DMS53 treated with DMSO at 0.1 percent for 48 hours (cell line): ENCODE measurements at regions not wholly inside any gene's neighbourhood (a gene's known extent, or its start where the extent isn't known, plus 50 kb on each side); places are given as distances from the start of the nearest gene placed in this dataset.

Source experiments
- DNase-seq: peaks from one replicate; lab custom pipeline; 2025; ENCODE audit not compliant: unreplicated experiment; lab: John Stamatoyannopoulos, UW

DNA sequence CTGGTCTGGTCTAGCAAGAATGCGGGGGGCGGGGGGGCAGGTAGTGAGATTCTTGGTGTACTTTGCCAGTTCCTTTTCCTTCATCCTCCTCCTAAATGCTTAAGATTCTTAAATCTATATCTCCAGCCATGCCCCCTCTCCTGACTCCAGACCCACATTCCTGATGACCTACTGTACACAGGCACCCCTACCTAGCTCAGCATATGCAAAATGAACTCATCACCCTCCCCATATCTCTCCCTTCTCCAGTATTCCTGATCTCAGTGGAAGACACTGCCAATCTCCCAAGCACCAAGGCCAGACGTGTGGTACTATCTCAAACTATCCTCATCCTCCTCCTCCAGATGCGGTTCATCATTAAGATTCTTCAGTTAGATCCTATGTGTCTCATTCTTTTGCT, 215.8 kb downstream of the SPTSSA start:
- DNase-seq = no peak

DNA sequence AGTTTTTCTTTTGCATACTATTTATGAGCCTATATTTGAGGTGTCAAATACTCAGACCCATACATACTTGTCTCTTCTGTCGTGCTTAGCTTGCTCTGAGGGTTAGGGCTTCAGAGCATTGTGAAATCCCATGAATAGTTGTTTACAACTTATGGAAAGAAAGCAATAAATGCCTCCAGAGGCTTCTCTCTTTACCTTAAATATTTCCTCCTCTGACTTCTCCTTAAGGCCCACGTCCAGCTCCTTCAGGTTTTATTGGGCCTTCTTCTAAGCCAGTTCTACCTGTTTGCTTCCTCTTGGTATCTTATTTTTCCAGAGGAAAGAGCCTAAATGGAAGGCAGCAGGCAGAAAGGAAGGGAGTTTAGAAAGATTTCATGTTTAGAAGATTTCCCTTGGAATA, 218.6 kb downstream of the SPTSSA start:
- DNase-seq = no peak

DNA sequence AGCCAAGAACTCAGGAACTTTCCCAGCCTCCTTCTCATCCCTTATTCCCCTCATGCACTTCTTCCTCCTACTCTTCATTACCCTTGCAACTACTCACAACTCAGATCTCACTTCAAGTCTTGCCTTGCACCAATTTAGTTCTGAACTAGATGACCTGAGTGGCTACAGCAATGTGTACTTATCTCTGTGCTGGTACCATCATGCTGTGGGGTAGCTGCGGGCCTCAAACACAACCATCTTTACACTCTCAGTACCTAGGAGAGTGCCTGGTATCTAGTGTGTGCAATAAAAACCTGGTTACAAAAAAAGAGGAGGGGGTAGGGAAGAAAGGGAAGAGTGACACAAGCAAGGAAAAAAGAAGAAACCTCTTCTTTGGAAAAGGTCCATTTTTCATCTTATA, 219.0 kb downstream of the SPTSSA start:
- no peak for DNase-seq

DNA sequence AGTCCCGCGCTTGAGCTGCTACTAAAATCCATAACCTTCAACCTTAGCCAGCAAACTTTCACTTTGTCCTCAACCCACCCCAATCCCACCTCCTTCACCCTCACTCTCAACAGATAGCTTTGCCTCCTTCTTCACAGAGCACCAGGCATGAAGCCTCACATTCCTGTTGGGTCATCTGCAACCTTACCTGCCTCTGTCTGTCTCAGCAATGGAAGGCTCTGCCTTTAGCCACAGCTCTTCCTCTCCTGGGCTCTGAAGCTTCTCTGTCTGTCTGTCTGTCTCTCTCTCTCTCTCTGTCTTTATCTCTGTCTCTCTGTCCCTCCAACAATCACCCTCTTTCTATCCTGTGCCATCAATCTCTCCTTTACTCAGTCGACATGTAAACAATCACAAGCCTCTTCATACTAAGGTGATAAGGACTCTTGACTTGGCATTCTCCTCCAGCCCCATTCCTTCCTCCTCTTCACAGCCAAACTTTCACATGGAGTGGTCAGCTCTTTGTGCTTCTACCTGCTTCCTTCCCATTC, 220.8 kb downstream of the SPTSSA start:
- no peak for DNase-seq

DNA sequence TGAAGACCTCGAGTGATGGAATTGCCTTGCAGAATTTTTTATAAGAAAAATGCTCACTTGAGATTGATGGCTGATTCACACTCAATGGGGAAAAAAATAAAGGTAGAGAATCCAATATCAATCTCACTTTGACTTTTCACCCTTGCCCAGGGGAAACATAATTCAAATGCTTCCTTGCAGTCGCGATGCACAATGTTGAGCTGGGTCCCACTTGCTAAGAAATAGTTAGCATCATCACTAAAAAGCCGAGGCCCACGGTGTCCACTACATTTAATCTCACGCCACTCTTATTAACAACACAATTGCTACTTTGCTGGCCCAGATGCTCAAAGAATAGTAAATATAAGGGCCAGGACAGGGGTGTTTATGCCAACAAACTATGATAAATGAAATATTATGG, 223.4 kb downstream of the SPTSSA start:
- DNase-seq = no peak

DNA sequence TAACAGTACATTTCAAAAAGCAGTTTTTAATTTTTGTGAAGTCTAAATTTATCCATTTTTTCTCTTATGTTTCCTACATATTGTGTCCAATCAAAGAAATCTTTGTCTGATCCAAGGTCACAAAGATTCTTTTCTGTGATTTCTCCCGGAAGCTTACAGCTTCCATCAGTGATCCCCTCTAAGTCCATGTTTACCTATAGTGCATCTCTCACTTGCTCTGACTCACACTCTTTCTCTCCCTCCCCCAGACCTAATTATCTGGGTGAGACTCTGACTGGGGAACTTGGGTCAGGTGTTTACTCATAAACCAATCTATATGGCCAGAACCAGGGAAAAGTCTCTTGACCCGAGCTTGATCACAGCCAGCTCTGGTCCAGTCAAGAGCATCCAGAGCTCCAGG, 224.4 kb downstream of the SPTSSA start:
- DNase-seq = no peak

DNA sequence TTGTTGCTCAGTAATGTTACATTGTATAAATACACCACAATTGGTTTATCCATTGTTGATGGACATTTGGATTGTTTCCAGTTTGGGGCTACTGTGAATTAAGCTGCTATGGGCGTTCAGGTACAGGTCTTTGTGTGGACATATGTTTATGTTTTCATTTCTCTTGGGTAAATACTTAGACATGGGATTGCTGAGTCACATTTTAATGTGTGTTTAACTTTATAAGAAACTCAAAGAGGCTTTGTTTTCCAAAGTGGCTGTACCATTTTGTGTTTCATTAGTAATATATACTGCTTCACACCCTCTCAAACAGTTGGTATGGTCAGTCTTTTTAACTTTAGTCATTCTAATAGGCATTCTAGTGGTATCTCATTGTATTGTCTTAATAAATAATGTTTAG, 225.0 kb downstream of the SPTSSA start:
- DNase-seq = peak; percentile 40

DNA sequence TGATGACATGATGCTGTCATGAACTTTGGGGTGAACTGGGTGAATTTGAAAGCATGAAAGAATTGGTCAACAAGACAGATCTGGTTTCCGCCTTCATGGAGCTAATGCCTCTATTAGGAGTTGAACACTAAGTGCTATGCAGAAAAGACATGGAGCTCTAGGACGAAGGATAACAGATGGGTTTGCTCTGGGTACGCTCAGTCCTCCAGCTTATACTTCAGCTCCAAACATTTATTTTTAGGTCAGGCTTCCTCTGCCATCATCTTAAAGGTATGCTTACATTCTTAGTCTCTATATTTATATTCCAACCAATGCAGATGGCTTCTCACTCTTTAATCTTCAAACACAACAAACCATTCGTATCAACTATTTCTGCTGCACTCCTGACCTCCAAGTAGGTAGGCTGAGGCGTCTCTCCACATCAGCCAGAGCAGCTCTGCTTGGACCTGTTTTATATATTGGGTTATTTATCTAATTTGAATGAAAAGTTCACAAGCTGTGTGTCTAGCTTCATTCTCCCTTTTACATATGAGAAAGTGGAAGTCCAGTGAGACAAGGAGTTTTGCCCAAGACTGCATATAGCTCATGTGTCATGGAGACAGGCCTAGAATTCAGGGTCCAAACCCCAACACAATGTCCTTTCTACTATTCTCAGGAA, 226.3 kb downstream of the SPTSSA start:
- DNase-seq = no peak

DNA sequence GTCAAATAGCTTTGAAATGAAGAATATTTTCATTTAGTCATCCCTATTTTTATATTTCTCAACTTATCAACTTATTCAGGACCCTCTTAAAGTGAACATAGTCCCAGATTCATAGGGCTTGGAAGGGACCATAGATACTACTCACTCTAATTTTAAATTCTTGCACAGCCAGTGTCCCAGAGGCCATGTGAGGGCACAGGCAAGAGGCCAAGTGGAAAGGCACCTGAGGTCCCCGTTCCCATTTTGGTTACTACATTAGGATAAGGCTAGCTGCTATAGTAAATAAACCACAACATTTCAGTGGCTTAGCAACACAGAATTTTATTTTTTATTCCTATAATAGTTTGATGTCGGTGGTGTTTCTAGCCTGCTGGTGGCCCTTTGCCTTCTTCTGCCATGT, 227.8 kb downstream of the SPTSSA start:
- no peak for DNase-seq

DNA sequence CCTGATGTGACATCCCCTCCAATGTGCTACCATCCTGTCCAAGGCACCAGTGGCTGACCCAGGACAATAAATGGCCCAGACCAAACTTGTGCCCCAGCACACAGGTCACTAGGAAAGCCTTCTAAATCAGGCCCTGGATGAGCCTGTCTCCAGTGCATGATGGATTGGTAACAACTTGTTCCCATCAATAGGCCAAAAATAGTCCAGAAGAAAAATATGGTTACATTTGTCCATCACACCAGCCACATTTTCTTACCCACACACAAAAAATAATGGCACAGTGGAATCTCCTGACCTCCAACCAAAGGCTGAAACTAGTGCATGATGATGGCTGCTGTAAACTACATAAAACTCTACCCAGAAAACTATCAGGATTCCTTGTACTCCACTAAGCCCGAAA, 228.4 kb downstream of the SPTSSA start:
- DNase-seq = no peak

DNA sequence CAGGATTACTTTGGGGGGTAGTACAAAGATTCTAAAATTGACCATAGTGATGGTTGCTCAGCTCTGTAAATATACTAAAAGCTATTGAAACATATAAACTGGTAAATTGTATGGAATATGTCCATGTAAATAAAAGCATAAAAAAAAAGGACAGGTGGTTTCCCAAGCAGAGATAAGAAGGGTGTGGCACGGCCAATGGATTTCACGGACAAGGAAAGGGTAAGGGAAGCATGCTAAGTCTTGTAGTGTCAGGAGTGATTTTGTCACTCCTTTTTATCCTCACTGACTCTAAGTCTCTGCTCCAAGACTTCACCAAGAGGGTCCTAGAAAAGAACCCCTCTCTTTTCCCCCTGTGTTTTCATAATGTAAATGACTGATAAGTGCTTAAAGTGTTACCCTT, 229.2 kb downstream of the SPTSSA start:
- no peak for DNase-seq

DNA sequence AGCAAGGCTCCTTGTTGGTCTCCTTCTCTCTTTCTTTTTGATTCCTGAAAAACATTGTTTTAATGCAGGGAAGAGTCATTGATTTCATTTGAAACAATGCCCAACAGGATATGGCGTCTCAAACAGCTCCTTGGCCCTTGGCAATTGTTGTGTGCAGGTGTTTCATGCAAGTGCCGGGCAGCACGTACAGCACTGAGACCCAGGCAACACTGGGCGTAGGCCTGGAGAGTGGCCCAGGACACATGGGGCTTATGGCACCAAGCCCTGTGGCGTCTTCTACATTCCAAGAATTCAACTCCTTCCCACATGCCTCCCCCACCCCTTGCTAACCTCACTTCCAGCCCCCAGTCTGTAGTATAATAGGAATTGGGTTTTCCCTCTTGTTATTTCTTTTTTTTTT, 230.4 kb downstream of the SPTSSA start:
- DNase-seq = no peak

DNA sequence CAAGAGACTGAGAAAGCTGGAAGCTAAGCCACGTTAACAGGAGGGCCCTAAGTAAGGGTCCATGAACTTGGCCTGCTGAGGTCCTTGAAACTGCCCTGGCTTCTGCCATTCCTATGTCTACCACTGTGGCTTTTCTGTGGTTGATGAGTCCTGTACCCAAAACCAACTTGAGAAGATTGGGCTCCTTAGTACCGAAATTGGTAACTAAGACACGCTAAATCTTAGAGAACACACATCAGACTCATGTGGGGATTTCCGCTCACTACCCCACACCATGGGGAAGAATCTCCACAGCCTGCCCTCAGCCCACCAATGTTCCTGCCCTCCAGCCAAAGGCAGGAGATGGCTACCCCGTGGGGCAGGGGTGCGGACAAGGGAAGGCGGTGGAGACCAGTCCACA, 232.9 kb downstream of the SPTSSA start:
- DNase-seq = no peak

DNA sequence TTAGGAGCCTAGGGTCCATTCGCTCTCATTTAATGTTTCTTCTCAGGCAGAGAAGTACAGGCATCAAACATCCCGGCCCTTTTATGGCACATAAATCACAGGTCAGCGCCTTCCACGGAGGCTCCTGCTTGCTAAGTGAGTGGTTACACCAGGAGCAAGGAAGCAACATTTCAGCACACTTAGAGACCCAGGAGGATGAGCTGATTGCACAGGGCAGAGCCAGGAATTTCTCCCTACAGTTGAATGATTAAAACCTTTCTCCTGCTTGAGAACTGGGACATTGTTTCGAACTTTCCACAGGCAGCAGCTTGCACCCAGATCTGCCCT, 233.4 kb downstream of the SPTSSA start:
- no peak for DNase-seq

DNA sequence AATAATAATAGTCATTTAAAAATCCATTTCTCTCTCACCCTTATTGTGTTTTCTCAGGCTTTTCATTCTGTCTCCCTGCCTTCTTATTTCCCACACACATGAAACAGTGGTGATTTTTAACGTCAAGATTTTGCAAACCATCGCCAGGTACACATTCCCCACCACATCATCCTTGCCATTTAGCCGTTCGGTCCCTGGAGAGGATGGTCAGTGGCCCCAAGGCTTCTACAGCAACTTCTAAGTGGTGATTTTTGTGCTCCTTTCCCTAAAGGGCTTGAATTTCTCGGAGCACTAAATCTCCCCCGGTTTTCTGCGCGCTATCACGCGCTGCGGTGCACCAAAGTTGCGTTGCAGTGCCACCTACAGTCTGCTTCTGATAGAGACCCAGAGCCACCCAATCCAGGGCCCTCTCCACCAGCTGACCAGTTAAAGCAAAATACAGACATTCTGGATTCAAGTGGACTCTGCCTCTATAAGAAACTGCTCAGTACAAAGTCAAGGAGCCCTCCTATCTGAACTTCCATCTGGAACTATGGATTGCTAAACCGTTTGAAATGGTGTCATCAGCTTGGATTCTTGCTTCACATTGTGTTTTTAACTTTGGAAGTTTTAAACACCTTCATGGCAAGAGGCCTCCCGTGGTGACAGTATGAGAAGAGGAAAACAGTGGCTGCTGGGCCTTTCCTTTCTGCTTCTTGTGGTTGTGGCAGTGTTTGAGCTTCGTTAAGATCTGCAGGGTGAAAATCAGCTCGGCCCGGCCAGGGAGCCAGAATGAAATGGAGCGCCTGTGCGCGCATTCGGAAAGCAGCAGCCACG, 234.0 kb downstream of the SPTSSA start:
- peak; percentile 15 for DNase-seq

DNA sequence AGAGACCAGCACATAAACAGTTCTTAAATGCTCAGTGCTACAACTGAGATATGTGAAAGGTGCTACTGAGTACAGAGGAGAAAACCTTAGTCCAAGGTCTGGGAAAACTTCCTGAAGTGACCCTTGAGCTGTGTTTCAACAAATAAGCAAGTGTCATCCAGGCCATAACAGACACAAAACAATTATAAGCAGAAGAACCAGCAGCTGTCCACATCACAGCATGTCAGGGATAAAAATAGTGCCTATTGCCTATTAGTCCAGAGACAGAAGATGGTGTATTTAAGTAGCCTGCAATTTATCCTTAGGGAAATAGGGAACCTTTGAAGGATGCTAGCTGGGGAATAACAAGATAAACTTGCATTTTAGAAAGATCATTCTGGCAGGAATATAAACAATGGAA, 237.8 kb downstream of the SPTSSA start:
- DNase-seq = no peak

DNA sequence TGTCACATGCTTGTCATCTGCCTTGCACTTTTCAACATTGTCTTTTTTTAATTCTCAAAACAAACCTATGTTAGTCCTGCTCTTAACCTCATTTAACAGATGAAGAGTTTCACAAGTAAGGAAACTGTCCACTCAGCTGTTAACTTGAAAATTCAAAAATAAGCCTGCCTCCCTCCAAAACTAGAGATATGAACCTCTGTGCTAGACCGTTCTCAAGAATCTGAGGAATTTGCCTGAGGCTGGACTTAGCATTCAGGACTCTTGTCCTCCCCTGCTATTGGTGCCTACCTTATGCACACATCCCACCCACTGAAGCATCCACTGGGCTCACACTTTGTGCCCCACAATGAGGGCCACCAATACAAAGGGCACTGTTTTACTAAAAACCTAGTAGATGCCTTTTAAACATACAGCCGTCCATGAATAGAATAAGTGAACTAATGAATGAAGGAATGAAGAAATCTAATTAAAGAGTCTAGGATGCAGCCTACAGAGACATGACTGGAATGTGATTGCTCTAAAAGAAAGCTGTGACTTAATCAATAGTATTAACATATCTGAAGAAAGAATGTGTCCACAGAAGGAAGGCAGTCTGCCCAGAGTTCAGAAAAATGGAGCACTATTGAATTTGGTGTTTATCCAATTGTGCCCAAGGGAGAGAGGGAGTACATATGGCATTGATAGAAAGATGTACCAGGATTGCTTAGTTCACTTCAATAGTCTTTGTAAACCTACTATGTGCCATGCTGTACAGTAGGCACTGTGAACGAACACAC, 238.5 kb downstream of the SPTSSA start:
- DNase-seq = no peak

DNA sequence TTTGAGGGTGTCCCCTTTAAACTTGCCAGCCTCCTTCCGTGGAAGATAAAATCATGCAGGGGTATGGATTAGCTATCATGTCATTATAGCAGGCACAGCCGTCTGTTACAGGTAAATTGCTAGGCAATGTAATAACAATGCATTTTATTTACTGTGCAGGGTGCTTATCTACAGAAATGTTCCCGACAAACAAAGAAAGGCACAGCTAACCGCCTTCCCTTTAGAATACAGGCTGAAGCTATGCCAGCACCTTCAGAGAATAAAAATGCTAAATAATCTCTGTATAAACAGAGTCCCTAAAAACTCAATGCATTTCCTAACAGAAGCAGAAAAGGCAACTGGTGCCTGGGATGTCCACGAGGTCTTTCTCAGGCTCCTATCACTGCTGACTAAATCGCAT, 239.2 kb downstream of the SPTSSA start:
- no peak for DNase-seq

DNA sequence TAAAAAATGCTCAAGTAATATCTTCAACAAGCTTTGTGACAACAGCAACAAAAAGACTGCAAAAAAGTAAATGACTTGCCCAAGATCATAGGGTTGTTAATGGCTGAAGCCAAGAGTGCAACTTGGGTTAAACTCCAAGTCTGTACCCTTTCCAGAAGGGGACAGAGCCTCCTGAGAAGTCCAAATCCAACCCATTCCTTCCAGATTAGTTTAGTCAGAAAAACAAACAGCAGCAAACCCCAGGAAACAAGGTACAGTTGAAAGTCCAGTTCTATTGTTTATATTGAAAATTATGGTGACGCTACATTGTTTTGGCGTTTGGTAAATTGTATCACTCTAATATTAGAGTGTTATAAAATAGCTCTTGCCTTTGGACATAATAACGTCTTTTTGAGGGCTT, 239.9 kb downstream of the SPTSSA start:
- no peak for DNase-seq

DNA sequence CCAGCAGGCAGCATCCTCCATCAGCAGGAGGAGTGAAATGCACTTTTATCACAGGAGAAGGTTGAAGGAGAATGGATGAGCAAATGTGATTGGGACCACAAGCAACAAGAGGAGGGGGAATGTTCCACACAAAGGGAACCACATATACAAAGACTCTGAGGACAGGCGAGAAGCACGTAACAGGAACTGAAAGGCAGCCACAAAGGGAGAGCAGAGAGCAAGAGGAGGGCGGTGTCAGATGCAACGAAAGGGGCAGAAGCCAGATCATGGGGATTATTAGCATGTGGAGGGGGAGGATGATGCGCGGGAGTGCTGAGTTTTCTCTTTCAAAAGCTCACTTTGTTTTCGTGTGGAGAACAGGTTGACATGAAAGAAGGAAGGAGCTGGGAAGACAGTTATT, 241.1 kb downstream of the SPTSSA start:
- no peak for DNase-seq

DNA sequence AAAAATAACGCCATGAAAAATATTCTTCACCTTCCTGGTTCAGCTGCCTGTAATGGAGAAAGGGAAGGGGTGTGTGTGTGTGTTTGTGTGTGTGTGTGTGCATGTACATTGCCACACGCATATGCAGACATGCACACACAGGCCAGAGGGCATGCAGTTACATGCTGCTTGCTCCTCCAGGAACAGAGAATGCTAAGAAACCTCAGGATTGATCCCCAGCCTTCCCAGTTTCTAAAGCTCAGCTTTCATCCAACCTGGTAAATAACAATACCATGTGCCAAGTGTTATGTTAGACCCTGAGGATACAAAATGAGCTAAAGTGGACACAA, 241.7 kb downstream of the SPTSSA start:
- no peak for DNase-seq
